HG03097 (cell line): ENCODE measurements at regions not wholly inside any gene's neighbourhood (a gene's known extent, or its start where the extent isn't known, plus 50 kb on each side); places are given as distances from the start of the nearest gene placed in this dataset.

Experiments used
- ATAC-seq: cut with Tn5 transposase; IDR thresholded peaks from one replicate; pipeline ENCODE4 v1.9.1; 2021; ENCODE audit not compliant: unreplicated experiment, low FRiP score

GRCh38 chr10:62732841-62733653 lies 71.5 kb upstream of the ADO start:
- ATAC-seq = peak; percentile 67

GRCh38 chr10:62733654-62734293 lies 70.7 kb upstream of the ADO start:
- no peak for ATAC-seq

GRCh38 chr10:62734781-62735463 lies 69.6 kb upstream of the ADO start:
- no peak for ATAC-seq

- ATAC-seq = peak; percentile 60
These were observed 68.9 kb upstream of the ADO start for GRCh38 chr10:62735464-62736167.

GRCh38 chr10:62736168-62736546 lies 68.4 kb upstream of the ADO start:
- no peak for ATAC-seq

- no peak for ATAC-seq
These were observed 65.6 kb upstream of the ADO start for GRCh38 chr10:62738916-62739315.

DNA sequence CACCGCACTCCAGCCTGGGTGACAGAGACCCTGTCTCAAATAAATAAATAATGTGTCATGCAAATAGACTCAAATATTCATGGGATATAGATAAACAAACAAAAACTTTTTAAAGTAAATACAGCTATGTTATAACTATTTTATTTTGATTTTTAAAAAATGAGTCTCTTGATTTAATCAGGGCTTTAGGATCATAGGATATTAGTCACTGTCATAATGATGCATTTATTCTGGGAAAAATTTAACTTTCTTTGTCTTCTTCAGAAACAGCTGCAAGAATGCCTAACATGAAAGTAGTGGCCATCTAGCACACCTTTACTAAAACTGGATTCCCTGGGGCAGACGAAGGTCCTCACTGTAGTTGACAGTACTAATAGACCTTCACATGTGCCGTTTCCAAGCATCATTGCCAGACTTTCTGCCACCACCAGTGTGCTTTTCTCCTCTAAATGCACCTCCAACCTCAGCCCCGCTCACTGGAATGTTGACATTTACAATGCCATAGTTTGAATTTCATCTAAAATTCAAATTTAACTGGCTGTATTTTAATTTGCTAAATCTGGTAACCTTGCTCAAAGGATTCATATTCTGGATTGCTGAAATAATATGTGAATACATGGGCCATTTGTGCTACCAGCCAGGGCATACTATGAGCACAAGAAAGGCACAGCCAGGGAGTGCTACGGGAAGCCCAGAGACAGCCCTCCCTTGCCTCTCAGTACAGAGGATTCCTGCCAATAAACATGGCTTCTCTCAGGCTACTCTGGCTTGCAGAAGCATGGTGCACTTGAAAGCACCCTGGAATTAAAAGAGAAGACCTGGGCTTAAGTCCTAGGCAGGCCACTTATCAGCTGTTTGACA lies 63.4 kb upstream of the ADO start:
- no peak for ATAC-seq

- ATAC-seq = no peak
These were observed 62.5 kb upstream of the ADO start for GRCh38 chr10:62741996-62742395.

DNA sequence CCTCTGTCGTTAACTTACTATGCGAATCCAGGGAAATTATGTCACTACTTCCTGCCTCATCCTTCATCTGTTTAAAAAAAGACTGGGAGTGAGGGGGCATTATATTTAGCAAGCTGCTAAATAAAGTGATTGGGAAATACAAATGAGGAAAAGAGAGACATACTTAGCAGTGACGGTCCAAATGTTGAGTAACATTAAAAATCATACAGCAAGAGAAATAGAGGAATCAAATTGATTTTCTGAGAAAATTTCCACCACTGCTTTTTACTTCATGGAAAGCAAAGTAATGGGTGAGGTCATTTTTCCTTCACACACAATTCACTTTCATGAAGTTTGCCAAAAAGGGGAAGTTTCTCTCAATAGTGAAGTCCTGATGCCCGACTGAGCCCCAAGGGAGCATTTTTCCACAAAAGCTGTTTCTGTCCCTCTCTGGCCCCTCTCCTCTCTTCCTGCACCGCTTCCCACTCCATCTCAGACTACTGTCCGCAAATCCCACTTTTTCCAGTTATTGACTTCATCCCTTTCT lies 61.9 kb upstream of the ADO start:
- no peak for ATAC-seq

GRCh38 chr10:62744136-62744535 lies 60.4 kb upstream of the ADO start:
- ATAC-seq = no peak

DNA sequence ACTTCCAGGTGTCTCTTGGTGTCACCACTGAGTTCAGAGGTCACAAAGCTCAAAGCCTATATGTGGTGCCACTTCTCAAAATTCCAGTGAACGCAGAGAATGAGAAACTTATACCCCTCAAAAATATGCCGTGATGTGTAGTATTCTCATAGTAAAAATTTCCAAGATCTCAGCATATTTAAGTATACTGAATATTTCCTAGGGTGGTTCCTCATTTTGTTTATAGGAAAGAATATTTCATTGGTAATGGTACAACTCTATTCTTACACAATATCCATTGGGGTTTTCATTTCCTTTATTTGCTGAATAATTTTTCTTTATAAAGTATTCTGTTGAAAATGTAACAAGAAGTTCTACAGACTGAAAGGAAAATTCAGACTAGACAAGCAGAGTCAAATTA lies 58.9 kb upstream of the ADO start:
- ATAC-seq = no peak

DNA sequence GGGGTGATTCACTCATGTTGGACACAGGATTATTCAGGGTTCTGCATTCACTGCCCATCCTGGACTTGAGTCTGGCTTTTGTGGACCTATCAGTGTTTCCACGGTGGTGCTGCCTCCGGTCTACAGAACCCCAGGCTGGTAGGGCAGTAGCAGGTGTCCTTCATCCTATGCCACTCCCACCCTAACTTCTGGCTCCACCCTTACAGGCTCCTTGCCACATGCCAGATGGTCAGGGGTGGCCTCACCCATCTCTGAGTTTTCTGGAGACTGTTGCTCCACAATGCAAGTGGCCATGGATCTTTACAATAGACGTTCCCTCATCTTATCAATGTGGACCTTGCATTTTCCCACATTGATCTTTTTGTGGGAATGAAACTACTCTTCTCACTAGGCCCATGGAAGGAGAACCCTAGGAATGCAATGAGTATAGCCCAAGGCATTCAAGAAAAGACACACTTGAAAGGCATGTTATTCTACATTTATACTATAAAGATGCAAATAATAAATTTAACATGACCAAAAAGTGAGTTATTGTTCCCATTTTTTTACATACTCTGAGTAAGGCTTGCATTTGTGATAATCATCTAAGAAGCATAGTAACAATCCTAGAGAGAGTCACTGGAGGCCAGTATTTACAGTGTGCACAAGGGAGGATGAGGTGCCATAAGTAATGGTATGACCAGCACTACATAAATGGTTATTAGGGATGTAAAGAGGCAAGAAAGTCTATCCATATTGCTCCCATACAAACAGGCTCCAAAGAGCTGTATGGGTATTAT lies 57.4 kb upstream of the ADO start:
- ATAC-seq = no peak

DNA sequence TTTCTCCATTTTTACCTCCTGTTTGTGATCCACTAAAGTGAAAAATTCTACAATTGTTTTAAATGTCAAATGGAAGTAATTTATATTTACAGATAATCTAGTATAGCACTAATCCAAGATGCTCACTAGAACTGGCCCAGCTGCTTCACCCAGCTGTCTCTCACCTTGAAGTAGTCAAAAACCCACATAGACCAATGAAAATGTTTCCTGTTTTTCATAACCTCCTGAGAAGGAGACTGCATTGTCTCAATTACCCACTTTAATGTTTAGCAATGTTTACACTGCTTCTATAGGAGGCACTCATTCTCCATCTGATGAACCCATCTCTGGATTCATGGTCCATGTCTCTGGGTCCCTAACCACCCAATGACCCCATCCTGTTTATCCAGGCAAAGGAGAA lies 56.1 kb upstream of the ADO start:
- ATAC-seq = no peak

DNA sequence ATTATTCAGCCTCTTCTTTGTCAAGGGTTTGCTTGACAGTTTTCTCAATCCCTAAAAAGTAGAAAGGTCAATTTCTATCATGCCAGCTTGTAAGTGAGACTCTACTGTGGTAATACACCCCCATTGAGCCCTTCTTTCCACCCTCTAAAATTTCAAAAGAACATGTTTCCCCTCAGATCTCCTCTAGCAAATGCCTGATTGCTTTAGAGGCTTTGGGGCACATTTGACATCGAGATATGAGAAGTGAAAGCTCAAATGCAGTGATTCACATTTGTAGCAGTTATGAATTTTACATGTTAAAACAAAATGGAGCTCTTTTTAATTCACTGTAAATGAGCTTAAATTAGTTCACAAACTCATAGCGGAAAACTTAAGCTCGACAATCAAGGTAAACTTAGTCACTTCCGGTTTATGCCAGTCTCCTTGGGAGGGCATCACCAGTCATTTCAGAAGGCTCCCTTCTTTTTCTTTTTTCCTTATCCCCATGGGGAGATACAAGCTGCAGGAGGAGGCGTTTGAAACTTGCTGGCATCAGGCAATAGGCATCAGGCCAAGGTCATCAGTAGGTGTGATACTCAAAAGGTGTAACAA lies 55.3 kb upstream of the ADO start:
- no peak for ATAC-seq
